Cardiac muscle cell (in vitro differentiated cells and primary cell): ENCODE measurements at regions not wholly inside any gene's neighbourhood (a gene's known extent, or its start where the extent isn't known, plus 50 kb on each side); places are given as distances from the start of the nearest gene placed in this dataset.

Source experiments
- DNase-seq, 2 donors: peaks; one replicate each; pipeline versions ENCODE4 v3.0.0 to v3.0.0-alpha.2; 2010 to 2017; ENCODE audit warnings: low read depth in 1 of 2, low spot score in 1 of 2
- H3K27ac ChIP-seq: fragments of 200-600 bp; sonication (generic); 2 replicates; pipeline ENCODE4 v1.5.1; 2016
- H3K27me3 ChIP-seq: fragments of 200-600 bp; sonication (generic); 2 replicates; pipeline ENCODE4 v1.6.0; 2016; ENCODE audit warnings: control low read depth
- H3K36me3 ChIP-seq: fragments of 200-600 bp; sonication (generic); 2 replicates; pipeline ENCODE4 v1.5.1; 2016; ENCODE audit warnings: control low read depth
- H3K4me1 ChIP-seq: fragments of 200-600 bp; sonication (generic); 2 replicates; pipeline ENCODE4 v1.8.1; 2017; ENCODE audit warnings: low read depth, mild to moderate bottlenecking, mixed run types
- H3K4me3 ChIP-seq: fragments of 200-600 bp; sonication (generic); 2 replicates; pipeline ENCODE4 v1.5.1; 2016; ENCODE audit warnings: mild to moderate bottlenecking
- H3K9me3 ChIP-seq: fragments of 200-600 bp; sonication (generic); 2 replicates; pipeline ENCODE4 v1.5.1; 2017; ENCODE audit warnings: low read depth, mild to moderate bottlenecking, control low read depth
- CTCF ChIP-seq: IDR thresholded peaks from 2 replicates; pipeline ENCODE4 v1.5.1; 2012; ENCODE audit warnings: low read depth, mild to moderate bottlenecking, low read length

- Histone ChIP-seq H3K36me3 (no peaks in the 10 kb centered on the region), H3K27ac (no peak overlapping the region), H3K4me1 (peaks cover 11% of the 10 kb centered on the region), H3K27me3 (no peaks in the 10 kb centered on the region), H3K9me3 (no peaks in the 10 kb centered on the region), H3K4me3 (no peak overlapping the region)
- TF ChIP-seq CTCF: no peak
- DNase-seq: no peak
These were observed 121.0 kb upstream of the SH3BP4 start for GRCh38 chr2:234830853-234831252.

GRCh38 chr2:234829074-234829455, 122.8 kb upstream of the SH3BP4 start:
- Histone ChIP-seq H3K4me3 (no peak overlapping the region), H3K36me3 (no peaks in the 10 kb centered on the region)

GRCh38 chr2:234828382-234829073, 123.3 kb upstream of the SH3BP4 start:
- Histone ChIP-seq H3K27me3 (no peaks in the 10 kb centered on the region), H3K4me1 (no peaks in the 10 kb centered on the region), H3K36me3 (no peaks in the 10 kb centered on the region), H3K4me3 (no peak overlapping the region), H3K9me3 (no peaks in the 10 kb centered on the region), H3K27ac (no peak overlapping the region)
- DNase-seq: no peak
- TF ChIP-seq CTCF: no peak

More at GRCh38 chr2:234829074-234829455, 122.8 kb upstream of the SH3BP4 start:
- DNase-seq: no peak
- TF ChIP-seq CTCF: no peak
- Histone ChIP-seq H3K27me3 (no peaks in the 10 kb centered on the region), H3K4me1 (no peaks in the 10 kb centered on the region), H3K27ac (no peak overlapping the region), H3K9me3 (no peaks in the 10 kb centered on the region)

- peak in 1 of 2 donors; percentile 56 for DNase-seq
- Histone ChIP-seq H3K4me1 (no peaks in the 10 kb centered on the region), H3K27me3 (no peaks in the 10 kb centered on the region), H3K9me3 (no peaks in the 10 kb centered on the region), H3K4me3 (no peak overlapping the region), H3K36me3 (no peaks in the 10 kb centered on the region), H3K27ac (no peak overlapping the region)
- no peak for TF ChIP-seq CTCF
These were observed 124.5 kb upstream of the SH3BP4 start for GRCh38 chr2:234827096-234827860.

GRCh38 chr2:234826681-234827080, 125.1 kb upstream of the SH3BP4 start:
- Histone ChIP-seq H3K27me3 (no peaks in the 10 kb centered on the region), H3K9me3 (no peaks in the 10 kb centered on the region), H3K27ac (no peak overlapping the region), H3K4me1 (no peaks in the 10 kb centered on the region), H3K36me3 (no peaks in the 10 kb centered on the region), H3K4me3 (no peak overlapping the region)
- DNase-seq: peak in 1 of 2 donors; percentile 76
- no peak for TF ChIP-seq CTCF
